ENCODE measurements at regions not wholly inside any gene's neighbourhood (a gene's known extent, or its start where the extent isn't known, plus 50 kb on each side); places are given as distances from the start of the nearest gene placed in this dataset.

- Histone ChIP-seq H3K4me1 (no peaks in the 10 kb centered on the region), H3K4me3 (no peak overlapping the region), H3K36me3 (no peaks in the 10 kb centered on the region), H3K27me3 (no peaks in the 10 kb centered on the region), H3K9me3 (no peaks in the 10 kb centered on the region), H3K27ac (no peak overlapping the region)
- WGBS, 2 donors (ENCODE audit: low coverage in 1 of 2) = 78 to 89% methylated on average over 3 of the region's 3 CpGs
- no peak for ATAC-seq
- no peak for TF ChIP-seq POLR2A (IDR thresholded peaks at IDR 0.05)
- no peak for TF ChIP-seq EP300 (IDR thresholded peaks at IDR 0.05)
- no peak for TF ChIP-seq POLR2AphosphoS5 (IDR thresholded peaks at IDR 0.05)
- no peak for TF ChIP-seq CTCF (IDR thresholded peaks at IDR 0.05)
These were observed 153.0 kb upstream of the DPYD start for GRCh38 chr1:98073823-98074222.

GRCh38 chr1:98073106-98073505 is 152.3 kb upstream of the DPYD start:
- WGBS, 2 donors (ENCODE audit: low coverage in 1 of 2) = 79 to 85% methylated on average over 3 of the region's 3 CpGs
- no peak for TF ChIP-seq POLR2A (IDR thresholded peaks at IDR 0.05)
- TF ChIP-seq POLR2AphosphoS5 (IDR thresholded peaks at IDR 0.05) = no peak
- no peak for TF ChIP-seq EP300 (IDR thresholded peaks at IDR 0.05)
- no peak for TF ChIP-seq CTCF (IDR thresholded peaks at IDR 0.05)
- ATAC-seq = no peak

GRCh38 chr1:98072047-98072446 is 151.2 kb upstream of the DPYD start:
- Histone ChIP-seq H3K9me3 (no peaks in the 10 kb centered on the region), H3K27me3 (no peaks in the 10 kb centered on the region), H3K36me3 (no peaks in the 10 kb centered on the region), H3K4me3 (no peak overlapping the region), H3K4me1 (no peaks in the 10 kb centered on the region), H3K27ac (no peak overlapping the region)
- 63 to 84% methylated on average over 2 of the region's 2 CpGs for WGBS, 2 donors (ENCODE audit: low coverage in 1 of 2)
- no peak for ATAC-seq
- no peak for TF ChIP-seq EP300 (IDR thresholded peaks at IDR 0.05)
- no peak for TF ChIP-seq POLR2AphosphoS5 (IDR thresholded peaks at IDR 0.05)
- TF ChIP-seq POLR2A (IDR thresholded peaks at IDR 0.05) = no peak
- no peak for TF ChIP-seq CTCF (IDR thresholded peaks at IDR 0.05)

More at GRCh38 chr1:98073106-98073505, 152.3 kb upstream of the DPYD start:
- Histone ChIP-seq H3K9me3 (no peaks in the 10 kb centered on the region), H3K27me3 (no peaks in the 10 kb centered on the region), H3K4me3 (no peak overlapping the region), H3K36me3 (no peaks in the 10 kb centered on the region), H3K4me1 (no peaks in the 10 kb centered on the region), H3K27ac (no peak overlapping the region)

GRCh38 chr1:98068016-98068415 is 147.2 kb upstream of the DPYD start:
- Histone ChIP-seq H3K4me3 (no peak overlapping the region), H3K27ac (no peak overlapping the region), H3K4me1 (no peaks in the 10 kb centered on the region), H3K9me3 (no peaks in the 10 kb centered on the region), H3K36me3 (no peaks in the 10 kb centered on the region), H3K27me3 (no peaks in the 10 kb centered on the region)
- TF ChIP-seq POLR2A (IDR thresholded peaks at IDR 0.05) (no peak), EP300 (IDR thresholded peaks at IDR 0.05) (no peak), CTCF (IDR thresholded peaks at IDR 0.05) (no peak), POLR2AphosphoS5 (IDR thresholded peaks at IDR 0.05) (no peak)
- ATAC-seq = no peak

- Histone ChIP-seq H3K4me3 (no peak overlapping the region), H3K27me3 (peaks cover 2% of the 10 kb centered on the region), H3K9me3 (no peaks in the 10 kb centered on the region), H3K36me3 (no peaks in the 10 kb centered on the region), H3K27ac (no peak overlapping the region), H3K4me1 (no peaks in the 10 kb centered on the region)
- WGBS, 2 donors (ENCODE audit: low coverage in 1 of 2) = 91 to 100% methylated on average over 1 to 2 of the region's 2 CpGs
- no peak for ATAC-seq
- TF ChIP-seq POLR2AphosphoS5 (IDR thresholded peaks at IDR 0.05) (no peak), EP300 (IDR thresholded peaks at IDR 0.05) (no peak), CTCF (IDR thresholded peaks at IDR 0.05) (no peak), POLR2A (IDR thresholded peaks at IDR 0.05) (no peak)
These were observed 146.1 kb upstream of the DPYD start for GRCh38 chr1:98066911-98067310.
